Mammary epithelial cell (primary cell): ENCODE measurements at regions not wholly inside any gene's neighbourhood (a gene's known extent, or its start where the extent isn't known, plus 50 kb on each side); places are given as distances from the start of the nearest gene placed in this dataset.

Experiments
- CTCF ChIP-seq, 2 donors: IDR thresholded peaks in 1 of 2; conservative IDR thresholded peaks in 1 of 2; 2 replicates each; pipeline ENCODE4 v1.5.1; 2011 to 2012; ENCODE audit warnings: inconsistent platforms in 2 of 2, low read length in 2 of 2, mild to moderate bottlenecking in 2 of 2, control low read depth in 1 of 2, low read depth in 1 of 2; ENCODE audit not compliant: insufficient read depth in 1 of 2; ENCODE audit errors: extremely low read depth in 1 of 2
- EZH2 ChIP-seq: IDR thresholded peaks from 2 replicates; pipeline ENCODE4 v1.6.1; 2012; ENCODE audit warnings: low read length, inconsistent platforms, borderline replicate concordance

DNA sequence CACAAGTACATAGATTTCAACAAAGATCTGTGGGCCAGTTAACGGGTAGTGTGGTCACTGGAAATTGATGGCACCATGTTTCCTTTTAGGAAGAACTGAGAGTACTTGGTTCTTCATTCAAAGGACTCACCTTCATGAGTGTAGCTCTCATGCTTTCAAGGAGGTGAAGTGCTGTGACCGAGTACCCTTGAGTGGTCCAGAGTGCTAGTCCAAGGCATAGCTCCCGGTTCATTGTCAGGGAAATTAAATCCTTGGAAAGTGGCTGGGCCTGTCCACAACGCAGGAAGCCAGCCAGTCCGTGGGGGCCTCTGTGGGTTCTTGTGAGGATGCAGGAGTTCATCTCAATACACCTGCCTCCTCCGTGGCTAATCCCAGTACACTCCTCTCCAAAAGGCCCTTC is 295.1 kb downstream of the GALR1 start:
- TF ChIP-seq CTCF (conservative IDR thresholded peaks at IDR 0.05 in 1 of 2, IDR thresholded peaks at IDR 0.05 in 1 of 2; ENCODE audit: extremely low read depth in 1 of 2, insufficient read depth in 1 of 2, low read depth in 1 of 2, low read length in 2 of 2) (no peak), EZH2 (no peak)
